HAP-1 (cell line): ENCODE measurements at regions not wholly inside any gene's neighbourhood (a gene's known extent, or its start where the extent isn't known, plus 50 kb on each side); places are given as distances from the start of the nearest gene placed in this dataset.

ENCODE experiments used
- DNase-seq, 2 experiments: peaks; one replicate each; pipeline ENCODE4 v3.0.0-alpha.2; 2016 to 2020; ENCODE audit warnings: low spot score in 2 of 2
- H3K27me3 ChIP-seq: fragments of 250-450 bp; sonication (Bioruptor Pico); 2 replicates; pipeline ENCODE4 v1.5.1; 2020; ENCODE audit warnings: low read depth, mild to moderate bottlenecking, moderate library complexity
- H3K36me3 ChIP-seq: fragments of 250-450 bp; sonication (Bioruptor Pico); replicated peaks from 2 replicates; pipeline ENCODE4 v1.5.1; 2020; ENCODE audit warnings: mild to moderate bottlenecking
- H3K4me1 ChIP-seq: fragments of 250-450 bp; sonication (Bioruptor Pico); 2 replicates; pipeline ENCODE4 v1.5.1; 2020; ENCODE audit warnings: mild to moderate bottlenecking
- H3K4me3 ChIP-seq: fragments of 250-450 bp; sonication (Bioruptor Pico); 2 replicates; pipeline ENCODE4 v1.5.1; 2020; ENCODE audit warnings: mild to moderate bottlenecking, moderate library complexity
- H3K9me3 ChIP-seq: fragments of 250-450 bp; sonication (Bioruptor Pico); 2 replicates; pipeline ENCODE4 v1.5.1; 2020; ENCODE audit warnings: mild to moderate bottlenecking, moderate library complexity
- in situ Hi-C: fragments of 300-500 bp; cut with MboI; formaldehyde crosslinking; loops from 3 replicates; pipeline ENCODE4 v1.14.3; 2020; ENCODE audit warnings: low sequenced_read_pairs, inconsistent platforms, mixed read lengths

- Histone ChIP-seq H3K27me3 (no peaks in the 10 kb centered on the region), H3K4me3 (no peak overlapping the region), H3K9me3 (no peaks in the 10 kb centered on the region), H3K36me3 (no peaks in the 10 kb centered on the region), H3K4me1 (no peaks in the 10 kb centered on the region)
- in situ Hi-C loops = no loop called here
- DNase-seq = no peak
Observed at GRCh38 chr3:35488526-35488925, 150.8 kb upstream of the ARPP21 start.

GRCh38 chr3:35492841-35493240 lies 146.5 kb upstream of the ARPP21 start:
- no peak for DNase-seq
- in situ Hi-C loops = no loop called here
- Histone ChIP-seq H3K27me3 (no peaks in the 10 kb centered on the region), H3K36me3 (no peaks in the 10 kb centered on the region), H3K4me3 (no peak overlapping the region), H3K4me1 (no peaks in the 10 kb centered on the region), H3K9me3 (no peaks in the 10 kb centered on the region)

- H3K4me3 ChIP-seq = no peak overlapping the region
- no peak for DNase-seq
- in situ Hi-C loops = no loop called here
- H3K36me3 ChIP-seq = no peaks in the 10 kb centered on the region
- no peaks in the 10 kb centered on the region for H3K27me3 ChIP-seq
- H3K9me3 ChIP-seq = no peaks in the 10 kb centered on the region
- H3K4me1 ChIP-seq = no peaks in the 10 kb centered on the region
Observed at GRCh38 chr3:35498506-35499210, 140.7 kb upstream of the ARPP21 start.

GRCh38 chr3:35500641-35501350 lies 138.5 kb upstream of the ARPP21 start:
- Histone ChIP-seq H3K36me3 (no peaks in the 10 kb centered on the region), H3K4me3 (no peak overlapping the region), H3K9me3 (no peaks in the 10 kb centered on the region), H3K4me1 (no peaks in the 10 kb centered on the region), H3K27me3 (no peaks in the 10 kb centered on the region)
- in situ Hi-C loops = no loop called here
- DNase-seq = no peak

- Histone ChIP-seq H3K27me3 (no peaks in the 10 kb centered on the region), H3K4me1 (no peaks in the 10 kb centered on the region), H3K4me3 (no peak overlapping the region), H3K9me3 (no peaks in the 10 kb centered on the region), H3K36me3 (no peaks in the 10 kb centered on the region)
- in situ Hi-C loops = no loop called here
- no peak for DNase-seq
Observed at GRCh38 chr3:35502699-35503098, 136.6 kb upstream of the ARPP21 start.

- no peaks in the 10 kb centered on the region for H3K4me1 ChIP-seq
- peak; percentile 14 to 61 for DNase-seq
- in situ Hi-C loops = no loop called here
- H3K36me3 ChIP-seq = no peaks in the 10 kb centered on the region
- H3K27me3 ChIP-seq = no peaks in the 10 kb centered on the region
- no peaks in the 10 kb centered on the region for H3K9me3 ChIP-seq
- no peak overlapping the region for H3K4me3 ChIP-seq
Observed at GRCh38 chr3:35505181-35505580, 134.1 kb upstream of the ARPP21 start.

- in situ Hi-C loops = no loop called here
- Histone ChIP-seq H3K36me3 (no peaks in the 10 kb centered on the region), H3K4me3 (no peak overlapping the region), H3K27me3 (no peaks in the 10 kb centered on the region), H3K9me3 (no peaks in the 10 kb centered on the region), H3K4me1 (no peaks in the 10 kb centered on the region)
- DNase-seq = no peak
Observed at GRCh38 chr3:35505772-35506171, 133.6 kb upstream of the ARPP21 start.

GRCh38 chr3:35519936-35520335 lies 119.4 kb upstream of the ARPP21 start:
- no peaks in the 10 kb centered on the region for H3K36me3 ChIP-seq
- H3K4me1 ChIP-seq = no peaks in the 10 kb centered on the region
- H3K27me3 ChIP-seq = no peaks in the 10 kb centered on the region
- H3K4me3 ChIP-seq = no peak overlapping the region
- in situ Hi-C loops = no loop called here
- no peak for DNase-seq
- no peaks in the 10 kb centered on the region for H3K9me3 ChIP-seq

GRCh38 chr3:35521196-35521595 lies 118.1 kb upstream of the ARPP21 start:
- no peaks in the 10 kb centered on the region for H3K9me3 ChIP-seq
- in situ Hi-C loops = no loop called here
- DNase-seq = no peak
- no peak overlapping the region for H3K4me3 ChIP-seq
- no peaks in the 10 kb centered on the region for H3K4me1 ChIP-seq
- no peaks in the 10 kb centered on the region for H3K36me3 ChIP-seq
- H3K27me3 ChIP-seq = no peaks in the 10 kb centered on the region

- no peak for DNase-seq
- Histone ChIP-seq H3K4me3 (no peak overlapping the region), H3K27me3 (no peaks in the 10 kb centered on the region), H3K36me3 (no peaks in the 10 kb centered on the region), H3K9me3 (no peaks in the 10 kb centered on the region), H3K4me1 (no peaks in the 10 kb centered on the region)
- in situ Hi-C loops = no loop called here
Observed at GRCh38 chr3:35522450-35522849, 116.9 kb upstream of the ARPP21 start.

GRCh38 chr3:35523074-35523473 lies 116.3 kb upstream of the ARPP21 start:
- no peak for DNase-seq
- H3K36me3 ChIP-seq = no peaks in the 10 kb centered on the region
- H3K4me3 ChIP-seq = no peak overlapping the region
- in situ Hi-C loops = no loop called here
- H3K4me1 ChIP-seq = no peaks in the 10 kb centered on the region
- H3K27me3 ChIP-seq = no peaks in the 10 kb centered on the region
- H3K9me3 ChIP-seq = no peaks in the 10 kb centered on the region

- no peaks in the 10 kb centered on the region for H3K9me3 ChIP-seq
- H3K4me3 ChIP-seq = no peak overlapping the region
- no peaks in the 10 kb centered on the region for H3K4me1 ChIP-seq
- in situ Hi-C loops = no loop called here
- no peaks in the 10 kb centered on the region for H3K27me3 ChIP-seq
- DNase-seq = no peak
- no peaks in the 10 kb centered on the region for H3K36me3 ChIP-seq
Observed at GRCh38 chr3:35523838-35524237, 115.5 kb upstream of the ARPP21 start.

GRCh38 chr3:35524856-35525255 lies 114.5 kb upstream of the ARPP21 start:
- Histone ChIP-seq H3K9me3 (no peaks in the 10 kb centered on the region), H3K36me3 (no peaks in the 10 kb centered on the region), H3K4me3 (no peak overlapping the region), H3K4me1 (no peaks in the 10 kb centered on the region), H3K27me3 (no peaks in the 10 kb centered on the region)
- in situ Hi-C loops = no loop called here
- no peak for DNase-seq

- in situ Hi-C loops = no loop called here
- Histone ChIP-seq H3K27me3 (no peaks in the 10 kb centered on the region), H3K36me3 (no peaks in the 10 kb centered on the region), H3K4me3 (no peak overlapping the region), H3K4me1 (peaks cover 5% of the 10 kb centered on the region; the same call in 1 of the 2 replicates), H3K9me3 (no peaks in the 10 kb centered on the region)
- no peak for DNase-seq
Observed at GRCh38 chr3:35528728-35529127, 110.6 kb upstream of the ARPP21 start.
